ENCODE measurements at regions not wholly inside any gene's neighbourhood (a gene's known extent, or its start where the extent isn't known, plus 50 kb on each side); places are given as distances from the start of the nearest gene placed in this dataset.

DNA sequence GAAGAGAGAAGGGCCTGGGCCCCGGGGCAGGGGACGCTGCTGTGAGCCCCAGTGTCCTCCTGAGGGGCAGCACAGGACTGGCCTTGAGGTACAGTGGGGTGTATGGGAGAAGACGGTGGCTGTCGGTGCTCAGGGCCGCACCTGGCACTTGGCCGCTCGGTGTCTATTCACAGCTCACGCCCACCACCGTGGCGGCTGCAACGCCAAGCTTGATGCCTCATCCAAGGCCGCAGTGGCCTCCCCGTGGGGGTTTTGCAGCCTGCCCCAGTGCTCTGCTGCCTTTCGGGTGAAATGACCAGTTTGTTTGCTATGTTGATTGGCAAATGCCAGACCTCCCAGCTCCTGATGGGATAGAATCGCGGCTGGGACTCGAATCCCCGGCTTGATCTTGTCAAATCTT is 79.5 kb upstream of the SLCO4A1 start:
- intact Hi-C loops (cut with micrococcal nuclease; ENCODE audit: unreplicated experiment), result no loop called here
- Histone ChIP-seq H3K4me3 (ENCODE audit: low read depth in 2 of 2, low read length in 2 of 2) (no peak overlapping the region), H3K27me3 (ENCODE audit: control insufficient read depth, insufficient read depth, low read length) (no peaks in the 10 kb centered on the region), H3K4me1 (ENCODE audit: control insufficient read depth, insufficient read depth, low read length) (peaks cover 44% of the 10 kb centered on the region), H3K27ac (ENCODE audit: low read length) (no peak overlapping the region), H3K36me3 (ENCODE audit: control insufficient read depth, insufficient read depth, low read length) (no peaks in the 10 kb centered on the region), H3K9me3 (ENCODE audit: control insufficient read depth, insufficient read depth, low read depth, low read length) (no peaks in the 10 kb centered on the region)
- POLR2A ChIA-PET, result no interaction called here
- no TSS peak for BruUV-seq (replicated peaks)
- TF ChIP-seq SIN3A (IDR thresholded peaks at IDR 0.05; ENCODE audit: borderline replicate concordance, insufficient read depth, low read depth, low read length) (no peak), TCF7L2 (IDR thresholded peaks at IDR 0.05; ENCODE audit: low read depth, low read length) (no peak), POLR2AphosphoS5 (IDR thresholded peaks at IDR 0.05; ENCODE audit: low read depth, low read length) (no peak)
- TF ChIP-seq, protein P1, sequence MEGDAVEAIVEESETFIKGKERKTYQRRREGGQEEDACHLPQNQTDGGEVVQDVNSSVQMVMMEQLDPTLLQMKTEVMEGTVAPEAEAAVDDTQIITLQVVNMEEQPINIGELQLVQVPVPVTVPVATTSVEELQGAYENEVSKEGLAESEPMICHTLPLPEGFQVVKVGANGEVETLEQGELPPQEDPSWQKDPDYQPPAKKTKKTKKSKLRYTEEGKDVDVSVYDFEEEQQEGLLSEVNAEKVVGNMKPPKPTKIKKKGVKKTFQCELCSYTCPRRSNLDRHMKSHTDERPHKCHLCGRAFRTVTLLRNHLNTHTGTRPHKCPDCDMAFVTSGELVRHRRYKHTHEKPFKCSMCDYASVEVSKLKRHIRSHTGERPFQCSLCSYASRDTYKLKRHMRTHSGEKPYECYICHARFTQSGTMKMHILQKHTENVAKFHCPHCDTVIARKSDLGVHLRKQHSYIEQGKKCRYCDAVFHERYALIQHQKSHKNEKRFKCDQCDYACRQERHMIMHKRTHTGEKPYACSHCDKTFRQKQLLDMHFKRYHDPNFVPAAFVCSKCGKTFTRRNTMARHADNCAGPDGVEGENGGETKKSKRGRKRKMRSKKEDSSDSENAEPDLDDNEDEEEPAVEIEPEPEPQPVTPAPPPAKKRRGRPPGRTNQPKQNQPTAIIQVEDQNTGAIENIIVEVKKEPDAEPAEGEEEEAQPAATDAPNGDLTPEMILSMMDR (IDR thresholded peaks at IDR 0.05), result no peak
- TF ChIP-seq, protein P2, sequence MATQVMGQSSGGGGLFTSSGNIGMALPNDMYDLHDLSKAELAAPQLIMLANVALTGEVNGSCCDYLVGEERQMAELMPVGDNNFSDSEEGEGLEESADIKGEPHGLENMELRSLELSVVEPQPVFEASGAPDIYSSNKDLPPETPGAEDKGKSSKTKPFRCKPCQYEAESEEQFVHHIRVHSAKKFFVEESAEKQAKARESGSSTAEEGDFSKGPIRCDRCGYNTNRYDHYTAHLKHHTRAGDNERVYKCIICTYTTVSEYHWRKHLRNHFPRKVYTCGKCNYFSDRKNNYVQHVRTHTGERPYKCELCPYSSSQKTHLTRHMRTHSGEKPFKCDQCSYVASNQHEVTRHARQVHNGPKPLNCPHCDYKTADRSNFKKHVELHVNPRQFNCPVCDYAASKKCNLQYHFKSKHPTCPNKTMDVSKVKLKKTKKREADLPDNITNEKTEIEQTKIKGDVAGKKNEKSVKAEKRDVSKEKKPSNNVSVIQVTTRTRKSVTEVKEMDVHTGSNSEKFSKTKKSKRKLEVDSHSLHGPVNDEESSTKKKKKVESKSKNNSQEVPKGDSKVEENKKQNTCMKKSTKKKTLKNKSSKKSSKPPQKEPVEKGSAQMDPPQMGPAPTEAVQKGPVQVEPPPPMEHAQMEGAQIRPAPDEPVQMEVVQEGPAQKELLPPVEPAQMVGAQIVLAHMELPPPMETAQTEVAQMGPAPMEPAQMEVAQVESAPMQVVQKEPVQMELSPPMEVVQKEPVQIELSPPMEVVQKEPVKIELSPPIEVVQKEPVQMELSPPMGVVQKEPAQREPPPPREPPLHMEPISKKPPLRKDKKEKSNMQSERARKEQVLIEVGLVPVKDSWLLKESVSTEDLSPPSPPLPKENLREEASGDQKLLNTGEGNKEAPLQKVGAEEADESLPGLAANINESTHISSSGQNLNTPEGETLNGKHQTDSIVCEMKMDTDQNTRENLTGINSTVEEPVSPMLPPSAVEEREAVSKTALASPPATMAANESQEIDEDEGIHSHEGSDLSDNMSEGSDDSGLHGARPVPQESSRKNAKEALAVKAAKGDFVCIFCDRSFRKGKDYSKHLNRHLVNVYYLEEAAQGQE (IDR thresholded peaks at IDR 0.05; ENCODE audit: insufficient read depth in 1 of 2, low read depth in 2 of 2, low read length in 1 of 2), result no peak
- DNase-seq (ENCODE audit: low read depth, low spot score) (no peak), ATAC-seq (no peak)
- in situ Hi-C loops (cut with HindIII; ENCODE audit: low pct_unique_long_range_greater_than_20kb, low sequenced_read_pairs), result no loop called here
- CTCF ChIA-PET, result no interaction called here

DNA sequence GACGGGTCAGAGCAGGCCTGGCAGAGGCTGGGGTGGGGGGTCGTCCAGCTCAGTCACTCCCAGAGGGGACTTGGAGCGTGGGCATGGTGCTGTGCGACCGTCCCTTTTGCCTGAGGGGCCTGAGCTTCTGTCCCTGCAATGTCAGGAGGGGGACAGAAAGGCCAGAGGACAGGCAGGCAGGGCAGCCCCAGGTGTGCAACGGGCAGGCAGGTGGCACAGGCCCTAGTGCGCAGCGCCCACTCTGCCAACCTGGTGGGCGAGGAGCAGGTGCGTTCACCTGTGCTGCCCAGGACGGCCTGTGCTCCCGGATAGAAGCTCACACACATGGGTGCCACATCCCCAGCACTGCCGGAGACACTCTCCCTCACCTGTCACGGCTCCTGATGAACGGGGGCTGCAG is 78.7 kb upstream of the SLCO4A1 start:
- POLR2A ChIA-PET, result no interaction called here
- Histone ChIP-seq H3K4me1 (ENCODE audit: control insufficient read depth, insufficient read depth, low read length) (peaks cover 39% of the 10 kb centered on the region), H3K4me3 (ENCODE audit: low read depth in 2 of 2, low read length in 2 of 2) (no peak overlapping the region), H3K9me3 (ENCODE audit: control insufficient read depth, insufficient read depth, low read depth, low read length) (no peaks in the 10 kb centered on the region), H3K36me3 (ENCODE audit: control insufficient read depth, insufficient read depth, low read length) (no peaks in the 10 kb centered on the region), H3K27me3 (ENCODE audit: control insufficient read depth, insufficient read depth, low read length) (no peaks in the 10 kb centered on the region), H3K27ac (ENCODE audit: low read length) (no peak overlapping the region)
- TF ChIP-seq, protein P1 (IDR thresholded peaks at IDR 0.05), result no peak
- no peak for TF ChIP-seq POLR2AphosphoS5 (IDR thresholded peaks at IDR 0.05; ENCODE audit: low read depth, low read length)
- TF ChIP-seq TCF7L2 (IDR thresholded peaks at IDR 0.05; ENCODE audit: low read depth, low read length), result no peak
- TF ChIP-seq, protein P2 (IDR thresholded peaks at IDR 0.05; ENCODE audit: insufficient read depth in 1 of 2, low read depth in 2 of 2, low read length in 1 of 2), result no peak
- no peak for TF ChIP-seq SIN3A (IDR thresholded peaks at IDR 0.05; ENCODE audit: borderline replicate concordance, insufficient read depth, low read depth, low read length)
- ATAC-seq, result no peak
- no peak for DNase-seq (ENCODE audit: low read depth, low spot score)
- intact Hi-C loops (cut with micrococcal nuclease; ENCODE audit: unreplicated experiment), result no loop called here
- in situ Hi-C loops (cut with HindIII; ENCODE audit: low pct_unique_long_range_greater_than_20kb, low sequenced_read_pairs), result no loop called here
- BruUV-seq (replicated peaks), result no TSS peak
- CTCF ChIA-PET, result no interaction called here
